ENCODE measurements at regions not wholly inside any gene's neighbourhood (a gene's known extent, or its start where the extent isn't known, plus 50 kb on each side); places are given as distances from the start of the nearest gene placed in this dataset.

DNA sequence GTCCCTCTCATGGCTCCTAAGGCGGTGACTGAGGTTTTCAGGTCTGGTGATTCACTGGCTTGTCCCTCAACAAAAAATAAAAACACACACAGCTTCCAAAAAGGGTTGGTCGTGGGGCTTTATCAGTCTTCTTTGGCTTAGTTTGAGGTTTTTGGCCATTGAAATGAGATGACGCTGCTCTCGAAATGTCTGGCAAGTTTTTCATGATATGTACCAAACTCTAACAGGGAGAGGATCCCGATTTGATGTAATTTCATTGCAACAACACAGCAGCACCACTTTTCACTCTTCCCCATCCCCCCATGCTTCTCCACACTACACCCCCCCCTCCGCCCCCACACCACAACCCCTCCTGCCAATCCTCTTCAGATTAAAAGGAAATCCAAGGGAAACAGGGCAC lies 187.1 kb upstream of the NFIA start:
- TF ChIP-seq, protein P1, sequence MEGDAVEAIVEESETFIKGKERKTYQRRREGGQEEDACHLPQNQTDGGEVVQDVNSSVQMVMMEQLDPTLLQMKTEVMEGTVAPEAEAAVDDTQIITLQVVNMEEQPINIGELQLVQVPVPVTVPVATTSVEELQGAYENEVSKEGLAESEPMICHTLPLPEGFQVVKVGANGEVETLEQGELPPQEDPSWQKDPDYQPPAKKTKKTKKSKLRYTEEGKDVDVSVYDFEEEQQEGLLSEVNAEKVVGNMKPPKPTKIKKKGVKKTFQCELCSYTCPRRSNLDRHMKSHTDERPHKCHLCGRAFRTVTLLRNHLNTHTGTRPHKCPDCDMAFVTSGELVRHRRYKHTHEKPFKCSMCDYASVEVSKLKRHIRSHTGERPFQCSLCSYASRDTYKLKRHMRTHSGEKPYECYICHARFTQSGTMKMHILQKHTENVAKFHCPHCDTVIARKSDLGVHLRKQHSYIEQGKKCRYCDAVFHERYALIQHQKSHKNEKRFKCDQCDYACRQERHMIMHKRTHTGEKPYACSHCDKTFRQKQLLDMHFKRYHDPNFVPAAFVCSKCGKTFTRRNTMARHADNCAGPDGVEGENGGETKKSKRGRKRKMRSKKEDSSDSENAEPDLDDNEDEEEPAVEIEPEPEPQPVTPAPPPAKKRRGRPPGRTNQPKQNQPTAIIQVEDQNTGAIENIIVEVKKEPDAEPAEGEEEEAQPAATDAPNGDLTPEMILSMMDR (IDR thresholded peaks at IDR 0.05; ENCODE audit: insufficient read depth, low read length, poor library complexity, severe bottlenecking), result no peak
- TF ChIP-seq EZH2phosphoT487 (conservative IDR thresholded peaks at IDR 0.05; ENCODE audit: low read length), result no peak

All from SU-DHL-6 (cell line).